Adrenal gland (tissue), 9 donors: ENCODE measurements at regions not wholly inside any gene's neighbourhood (a gene's known extent, or its start where the extent isn't known, plus 50 kb on each side); places are given as distances from the start of the nearest gene placed in this dataset.

Source experiments
- DNase-seq, 7 donors: peaks; one replicate each; pipeline ENCODE4 v3.0.0-alpha.2; 2019 to 2020
- H3K27ac ChIP-seq, 5 donors: fragments of 200-600 bp; sonication (generic) in 4 of 5; 1 replicate in 3 of 5; 2 replicates in 2 of 5; pipeline versions ENCODE4 v1.5.1 to v1.8.0; 2016 to 2020; ENCODE audit warnings: mild to moderate bottlenecking in 1 of 5
- H3K27me3 ChIP-seq: fragments of 200-600 bp; 2 replicates; pipeline ENCODE4 v1.8.0; 2021
- H3K36me3 ChIP-seq, 2 donors: fragments of 200-600 bp; replicated peaks in 1 of 2; 1 replicate in 1 of 2; 2 replicates in 1 of 2; pipeline versions ENCODE4 v1.5.1 to v1.8.0; 2018 to 2022
- H3K4me1 ChIP-seq, 2 donors: fragments of 200-600 bp; replicated peaks in 1 of 2; 1 replicate in 1 of 2; 2 replicates in 1 of 2; pipeline versions ENCODE4 v1.5.1 to v1.8.0; 2018 to 2021
- H3K4me3 ChIP-seq, 4 donors: fragments of 200-600 bp; sonication (generic) in 3 of 4; one replicate each; pipeline ENCODE4 v1.5.1; 2016 to 2018
- H3K9me3 ChIP-seq, 3 donors: fragments of 200-600 bp; sonication (generic) in 1 of 3; replicated peaks in 1 of 3; 1 replicate in 2 of 3; 2 replicates in 1 of 3; pipeline versions ENCODE4 v1.5.1 to v1.8.0; 2016 to 2021
- POLR2A ChIP-seq, 2 donors: fragments of 450-650 bp; IDR thresholded peaks; one replicate each; pipeline ENCODE4 v1.6.1; 2017; ENCODE audit warnings: antibody characterized with exemption in 2 of 2, mild to moderate bottlenecking in 2 of 2, moderate library complexity in 1 of 2
- WGBS, 4 donors: extraction: QIAGEN DNeasy Blood & Tissue Kit in 2 of 4; methylation state at CpG; one replicate each; pipeline versions ENCODE4 v1.1.5 to v1.1.7; 2013 to 2017; 5-methylcytosine and 5-hydroxymethylcytosine counted together
- intact Hi-C, 2 donors: fragments of 100-400 bp; cut with DNase I; formaldehyde crosslinking; loops; one replicate each; pipeline versions ENCODE4 v1.14.1 to v1.15.0; 2022 to 2023
- TF ChIP-seq, protein P1 (sequence below), 6 experiments: fragments of 450-650 bp in 4 of 6; fragments of 200-600 bp in 2 of 6; sonication (generic) in 1 of 6; IDR thresholded peaks; 1 replicate in 5 of 6; 2 replicates in 1 of 6; pipeline versions ENCODE4 v1.5.1 to v1.8.0; 2016 to 2021; ENCODE audit warnings: antibody characterized with exemption in 6 of 6, mild to moderate bottlenecking in 2 of 6, moderate library complexity in 1 of 6
- donor health status: healthy with polysubstance abuse.
- donor health status: Bipolar disorder and iron deficiency.
- donor health status: DM: yes; HTN: yes; CAD: no.
- donor health status: DM: no; HTN: no; CAD: no.
- donor health status: DM: no; HTN: no; CAD: no.

DNA sequence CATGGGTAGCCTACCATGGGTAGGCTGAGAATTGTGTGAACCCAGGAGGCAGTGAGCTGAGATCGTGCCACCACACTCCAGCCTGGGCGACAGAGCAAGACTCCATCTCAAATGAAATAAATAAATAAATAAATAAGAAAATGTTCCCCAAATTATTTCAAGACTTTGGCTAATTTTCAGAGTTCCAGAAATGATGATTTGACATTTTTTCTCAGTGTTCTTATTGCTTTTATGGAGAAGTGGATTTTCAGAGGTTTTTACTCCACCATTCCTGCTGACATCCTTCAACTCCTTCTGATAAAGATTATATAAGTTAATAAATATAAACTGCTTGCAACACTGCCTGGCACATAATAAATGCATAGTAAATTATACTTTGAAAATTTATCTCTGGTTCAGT lies 80.4 kb upstream of the PRKCQ start:
- 73 to 88% (median 85%) methylated on average over 2 of the region's 2 CpGs for WGBS, 4 donors
- DNase-seq = no peak
- no peaks in the 10 kb centered on the region for H3K9me3 ChIP-seq

DNA sequence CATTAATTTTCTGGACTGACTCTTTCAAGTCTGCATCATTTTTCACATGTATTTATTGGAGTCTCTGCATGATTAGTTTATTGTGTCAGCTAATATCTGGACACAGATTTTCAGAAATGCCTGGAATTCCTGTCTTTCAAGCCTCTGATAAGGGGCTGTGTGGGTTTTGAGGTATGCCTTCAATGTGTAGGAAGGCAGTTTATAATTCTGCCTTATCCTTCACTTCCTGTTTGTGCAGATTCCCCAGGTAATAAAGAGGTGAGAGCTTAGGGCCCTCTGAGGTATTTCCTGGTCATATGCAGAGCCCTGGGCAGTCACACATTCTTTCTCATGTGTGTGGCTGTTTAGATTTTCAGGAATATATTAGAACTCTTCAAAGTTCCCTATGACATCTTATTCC lies 79.4 kb upstream of the PRKCQ start:
- TF ChIP-seq POLR2A (IDR thresholded peaks at IDR 0.05) = no peak
- TF ChIP-seq, protein P1, sequence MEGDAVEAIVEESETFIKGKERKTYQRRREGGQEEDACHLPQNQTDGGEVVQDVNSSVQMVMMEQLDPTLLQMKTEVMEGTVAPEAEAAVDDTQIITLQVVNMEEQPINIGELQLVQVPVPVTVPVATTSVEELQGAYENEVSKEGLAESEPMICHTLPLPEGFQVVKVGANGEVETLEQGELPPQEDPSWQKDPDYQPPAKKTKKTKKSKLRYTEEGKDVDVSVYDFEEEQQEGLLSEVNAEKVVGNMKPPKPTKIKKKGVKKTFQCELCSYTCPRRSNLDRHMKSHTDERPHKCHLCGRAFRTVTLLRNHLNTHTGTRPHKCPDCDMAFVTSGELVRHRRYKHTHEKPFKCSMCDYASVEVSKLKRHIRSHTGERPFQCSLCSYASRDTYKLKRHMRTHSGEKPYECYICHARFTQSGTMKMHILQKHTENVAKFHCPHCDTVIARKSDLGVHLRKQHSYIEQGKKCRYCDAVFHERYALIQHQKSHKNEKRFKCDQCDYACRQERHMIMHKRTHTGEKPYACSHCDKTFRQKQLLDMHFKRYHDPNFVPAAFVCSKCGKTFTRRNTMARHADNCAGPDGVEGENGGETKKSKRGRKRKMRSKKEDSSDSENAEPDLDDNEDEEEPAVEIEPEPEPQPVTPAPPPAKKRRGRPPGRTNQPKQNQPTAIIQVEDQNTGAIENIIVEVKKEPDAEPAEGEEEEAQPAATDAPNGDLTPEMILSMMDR (IDR thresholded peaks at IDR 0.05) = no peak
- no peak overlapping the region for H3K4me3 ChIP-seq
- H3K27me3 ChIP-seq = peaks cover 14% of the 10 kb centered on the region
- DNase-seq = no peak
- intact Hi-C loops = no loop called here
- no peaks in the 10 kb centered on the region for H3K9me3 ChIP-seq
- H3K27ac ChIP-seq = no peak overlapping the region
- H3K4me1 ChIP-seq = no peaks in the 10 kb centered on the region
- H3K36me3 ChIP-seq = no peaks in the 10 kb centered on the region

More for the DNA sequence above, 80.4 kb upstream of the PRKCQ start:
- H3K36me3 ChIP-seq = no peaks in the 10 kb centered on the region
- H3K4me1 ChIP-seq = no peaks in the 10 kb centered on the region
- peaks cover 14% of the 10 kb centered on the region for H3K27me3 ChIP-seq
- H3K27ac ChIP-seq = no peak overlapping the region
- intact Hi-C loops = loop anchor here in 1 of 2 donors (10.0 kb wide), 1 partner anchor 236 kb away; no protein-coding TSS in a partner anchor
- no peak overlapping the region for H3K4me3 ChIP-seq
- TF ChIP-seq POLR2A (IDR thresholded peaks at IDR 0.05) = no peak
- TF ChIP-seq, protein P1 (IDR thresholded peaks at IDR 0.05) = no peak

DNA sequence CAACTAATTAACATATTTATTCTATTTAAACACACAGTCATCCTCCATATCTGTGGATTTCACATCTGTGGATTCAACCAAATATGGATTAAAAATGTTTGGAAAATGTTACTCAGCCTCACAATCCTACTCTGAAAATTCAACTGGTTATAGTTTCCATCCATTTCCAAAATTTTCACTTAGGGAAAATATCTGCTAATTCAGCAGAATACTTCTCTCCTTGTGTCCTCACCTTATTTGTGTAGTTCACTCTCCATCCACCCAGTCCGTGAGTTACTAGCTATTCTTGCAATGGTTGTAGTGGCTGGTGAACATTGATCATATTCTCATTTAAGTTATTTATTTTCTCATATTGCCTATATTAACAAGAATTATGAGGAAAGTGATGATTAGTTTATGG lies 77.6 kb upstream of the PRKCQ start:
- TF ChIP-seq POLR2A (IDR thresholded peaks at IDR 0.05) = no peak
- TF ChIP-seq, protein P1 (IDR thresholded peaks at IDR 0.05) = no peak
- intact Hi-C loops = no loop called here

DNA sequence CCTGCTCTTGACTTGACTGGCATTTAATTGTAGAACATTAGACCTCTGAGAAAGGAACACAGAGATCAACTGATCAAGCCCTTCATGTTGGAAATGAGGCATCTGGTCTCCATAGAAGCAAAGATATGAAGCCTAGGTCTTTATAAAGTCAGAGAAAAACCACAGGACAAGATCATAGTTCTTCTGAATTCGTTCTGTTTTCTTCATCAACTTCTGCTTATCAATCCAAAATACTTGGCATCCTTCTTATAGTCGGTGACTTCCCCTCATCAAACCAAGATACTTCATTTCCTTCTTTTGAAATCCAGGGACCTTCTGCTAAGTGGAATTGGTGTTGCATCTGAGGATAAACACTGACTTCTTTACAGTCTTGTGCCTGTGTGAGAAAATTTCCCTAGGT lies 77.1 kb upstream of the PRKCQ start:
- Histone ChIP-seq H3K4me1 (no peaks in the 10 kb centered on the region), H3K36me3 (no peaks in the 10 kb centered on the region), H3K27ac (no peak overlapping the region), H3K9me3 (no peaks in the 10 kb centered on the region), H3K27me3 (peaks cover 14% of the 10 kb centered on the region), H3K4me3 (no peak overlapping the region)
- intact Hi-C loops = no loop called here
- TF ChIP-seq, protein P1 (IDR thresholded peaks at IDR 0.05) = no peak
- TF ChIP-seq POLR2A (IDR thresholded peaks at IDR 0.05) = no peak
- DNase-seq = no peak
- 48 to 57% (median 53%) methylated on average over 2 of the region's 2 CpGs for WGBS, 4 donors

More for the DNA sequence above, 77.6 kb upstream of the PRKCQ start:
- no peak for DNase-seq
- H3K36me3 ChIP-seq = no peaks in the 10 kb centered on the region
- no peak overlapping the region for H3K27ac ChIP-seq
- H3K9me3 ChIP-seq = no peaks in the 10 kb centered on the region
- WGBS, 4 donors = 68 to 85% (median 78%) methylated on average over 1 of the region's 1 CpG
- H3K4me1 ChIP-seq = no peaks in the 10 kb centered on the region
- no peak overlapping the region for H3K4me3 ChIP-seq
- peaks cover 14% of the 10 kb centered on the region for H3K27me3 ChIP-seq
